ENCODE measurements at regions not wholly inside any gene's neighbourhood (a gene's known extent, or its start where the extent isn't known, plus 50 kb on each side); places are given as distances from the start of the nearest gene placed in this dataset.

- H3K4me3 ChIP-seq (ENCODE audit: low read length): no peak overlapping the region
- no peak overlapping the region for H3K27ac ChIP-seq (ENCODE audit: low read length)
- H3K27me3 ChIP-seq (ENCODE audit: insufficient read depth, low read length): no peaks in the 10 kb centered on the region
- peaks cover 19% of the 10 kb centered on the region; the same call in 1 of the 2 replicates for H3K4me1 ChIP-seq (ENCODE audit: insufficient read depth, low read length)
- H3K36me3 ChIP-seq (ENCODE audit: insufficient read depth, low read depth, low read length): no peaks in the 10 kb centered on the region
- no peak overlapping the region for H3K9ac ChIP-seq (ENCODE audit: low read depth, low read length)
- no peaks in the 10 kb centered on the region; the same call in 1 of the 2 replicates for H3K9me3 ChIP-seq (ENCODE audit: insufficient read depth, low read depth, low read length)
Observed at GRCh38 chr15:96252148-96252547, 78.4 kb upstream of the NR2F2 start.

- H3K36me3 ChIP-seq (ENCODE audit: insufficient read depth, low read depth, low read length): no peaks in the 10 kb centered on the region
- no peaks in the 10 kb centered on the region for H3K9me3 ChIP-seq (ENCODE audit: insufficient read depth, low read depth, low read length)
- no peak overlapping the region for H3K4me3 ChIP-seq (ENCODE audit: low read length)
- peaks cover 13% of the 10 kb centered on the region; the same call in 1 of the 2 replicates for H3K4me1 ChIP-seq (ENCODE audit: insufficient read depth, low read length)
- no peak overlapping the region for H3K27ac ChIP-seq (ENCODE audit: low read length)
- H3K9ac ChIP-seq (ENCODE audit: low read depth, low read length): no peak overlapping the region
- no peaks in the 10 kb centered on the region for H3K27me3 ChIP-seq (ENCODE audit: insufficient read depth, low read length)
Observed at GRCh38 chr15:96253006-96253747, 77.3 kb upstream of the NR2F2 start.

GRCh38 chr15:96254173-96254572 is 76.3 kb upstream of the NR2F2 start:
- H3K4me3 ChIP-seq (ENCODE audit: low read length): no peak overlapping the region
- no peaks in the 10 kb centered on the region for H3K36me3 ChIP-seq (ENCODE audit: insufficient read depth, low read depth, low read length)
- H3K4me1 ChIP-seq (ENCODE audit: insufficient read depth, low read length): peaks cover 11% of the 10 kb centered on the region; the same call in 1 of the 2 replicates
- H3K9me3 ChIP-seq (ENCODE audit: insufficient read depth, low read depth, low read length): no peaks in the 10 kb centered on the region
- H3K27ac ChIP-seq (ENCODE audit: low read length): no peak overlapping the region
- H3K9ac ChIP-seq (ENCODE audit: low read depth, low read length): no peak overlapping the region
- H3K27me3 ChIP-seq (ENCODE audit: insufficient read depth, low read length): no peaks in the 10 kb centered on the region

- H3K9ac ChIP-seq (ENCODE audit: low read depth, low read length): no peak overlapping the region
- H3K27ac ChIP-seq (ENCODE audit: low read length): no peak overlapping the region
- H3K36me3 ChIP-seq (ENCODE audit: insufficient read depth, low read depth, low read length): no peaks in the 10 kb centered on the region
- H3K27me3 ChIP-seq (ENCODE audit: insufficient read depth, low read length): no peaks in the 10 kb centered on the region
- H3K4me1 ChIP-seq (ENCODE audit: insufficient read depth, low read length): peaks cover 11% of the 10 kb centered on the region; the same call in 1 of the 2 replicates
- H3K9me3 ChIP-seq (ENCODE audit: insufficient read depth, low read depth, low read length): no peaks in the 10 kb centered on the region
- H3K4me3 ChIP-seq (ENCODE audit: low read length): no peak overlapping the region
Observed at GRCh38 chr15:96255599-96255998, 74.9 kb upstream of the NR2F2 start.

- Histone ChIP-seq H3K27ac (ENCODE audit: low read length) (no peak overlapping the region), H3K9ac (ENCODE audit: low read depth, low read length) (no peak overlapping the region), H3K36me3 (ENCODE audit: insufficient read depth, low read depth, low read length) (no peaks in the 10 kb centered on the region), H3K9me3 (ENCODE audit: insufficient read depth, low read depth, low read length) (no peaks in the 10 kb centered on the region), H3K4me1 (ENCODE audit: insufficient read depth, low read length) (peaks cover 8% of the 10 kb centered on the region; the same call in 1 of the 2 replicates), H3K27me3 (ENCODE audit: insufficient read depth, low read length) (no peaks in the 10 kb centered on the region), H3K4me3 (ENCODE audit: low read length) (no peak overlapping the region)
Observed at GRCh38 chr15:96261575-96262034, 68.9 kb upstream of the NR2F2 start.

- Histone ChIP-seq H3K4me1 (ENCODE audit: insufficient read depth, low read length) (peaks cover 8% of the 10 kb centered on the region; the same call in 1 of the 2 replicates), H3K9ac (ENCODE audit: low read depth, low read length) (no peak overlapping the region), H3K36me3 (ENCODE audit: insufficient read depth, low read depth, low read length) (no peaks in the 10 kb centered on the region), H3K9me3 (ENCODE audit: insufficient read depth, low read depth, low read length) (no peaks in the 10 kb centered on the region), H3K27ac (ENCODE audit: low read length) (no peak overlapping the region), H3K4me3 (ENCODE audit: low read length) (no peak overlapping the region), H3K27me3 (ENCODE audit: insufficient read depth, low read length) (no peaks in the 10 kb centered on the region)
Observed at GRCh38 chr15:96262097-96262496, 68.4 kb upstream of the NR2F2 start.

GRCh38 chr15:96262549-96263489 is 67.7 kb upstream of the NR2F2 start:
- Histone ChIP-seq H3K4me1 (ENCODE audit: insufficient read depth, low read length) (peaks cover 8% of the 10 kb centered on the region; the same call in 1 of the 2 replicates), H3K9me3 (ENCODE audit: insufficient read depth, low read depth, low read length) (no peaks in the 10 kb centered on the region), H3K4me3 (ENCODE audit: low read length) (no peak overlapping the region), H3K27ac (ENCODE audit: low read length) (no peak overlapping the region), H3K9ac (ENCODE audit: low read depth, low read length) (no peak overlapping the region), H3K27me3 (ENCODE audit: insufficient read depth, low read length) (no peaks in the 10 kb centered on the region), H3K36me3 (ENCODE audit: insufficient read depth, low read depth, low read length) (no peaks in the 10 kb centered on the region)

- Histone ChIP-seq H3K27ac (ENCODE audit: low read length) (no peak overlapping the region), H3K9me3 (ENCODE audit: insufficient read depth, low read depth, low read length) (no peaks in the 10 kb centered on the region), H3K4me3 (ENCODE audit: low read length) (no peak overlapping the region), H3K4me1 (ENCODE audit: insufficient read depth, low read length) (peaks cover 8% of the 10 kb centered on the region; the same call in 1 of the 2 replicates), H3K36me3 (ENCODE audit: insufficient read depth, low read depth, low read length) (no peaks in the 10 kb centered on the region), H3K27me3 (ENCODE audit: insufficient read depth, low read length) (no peaks in the 10 kb centered on the region), H3K9ac (ENCODE audit: low read depth, low read length) (no peak overlapping the region)
Observed at GRCh38 chr15:96264351-96264798, 66.1 kb upstream of the NR2F2 start.

GRCh38 chr15:96264801-96265515 is 65.5 kb upstream of the NR2F2 start:
- H3K4me3 ChIP-seq (ENCODE audit: low read length): no peak overlapping the region

GRCh38 chr15:96266456-96266855 is 64.0 kb upstream of the NR2F2 start:
- Histone ChIP-seq H3K4me1 (ENCODE audit: insufficient read depth, low read length) (peaks cover 5% of the 10 kb centered on the region; the same call in 1 of the 2 replicates), H3K9me3 (ENCODE audit: insufficient read depth, low read depth, low read length) (no peaks in the 10 kb centered on the region), H3K27ac (ENCODE audit: low read length) (no peak overlapping the region)

More at GRCh38 chr15:96264801-96265515, 65.5 kb upstream of the NR2F2 start:
- H3K9ac ChIP-seq (ENCODE audit: low read depth, low read length): no peak overlapping the region
- H3K27me3 ChIP-seq (ENCODE audit: insufficient read depth, low read length): no peaks in the 10 kb centered on the region
- no peaks in the 10 kb centered on the region for H3K9me3 ChIP-seq (ENCODE audit: insufficient read depth, low read depth, low read length)
- H3K4me1 ChIP-seq (ENCODE audit: insufficient read depth, low read length): peaks cover 8% of the 10 kb centered on the region; the same call in 1 of the 2 replicates
- no peak overlapping the region for H3K27ac ChIP-seq (ENCODE audit: low read length)
- H3K36me3 ChIP-seq (ENCODE audit: insufficient read depth, low read depth, low read length): no peaks in the 10 kb centered on the region

GRCh38 chr15:96267463-96267862 is 63.0 kb upstream of the NR2F2 start:
- Histone ChIP-seq H3K36me3 (ENCODE audit: insufficient read depth, low read depth, low read length) (no peaks in the 10 kb centered on the region), H3K9ac (ENCODE audit: low read depth, low read length) (no peak overlapping the region), H3K9me3 (ENCODE audit: insufficient read depth, low read depth, low read length) (no peaks in the 10 kb centered on the region), H3K4me1 (ENCODE audit: insufficient read depth, low read length) (no peaks in the 10 kb centered on the region), H3K27ac (ENCODE audit: low read length) (no peak overlapping the region), H3K27me3 (ENCODE audit: insufficient read depth, low read length) (no peaks in the 10 kb centered on the region), H3K4me3 (ENCODE audit: low read length) (no peak overlapping the region)

More at GRCh38 chr15:96266456-96266855, 64.0 kb upstream of the NR2F2 start:
- Histone ChIP-seq H3K4me3 (ENCODE audit: low read length) (no peak overlapping the region), H3K36me3 (ENCODE audit: insufficient read depth, low read depth, low read length) (no peaks in the 10 kb centered on the region), H3K27me3 (ENCODE audit: insufficient read depth, low read length) (no peaks in the 10 kb centered on the region), H3K9ac (ENCODE audit: low read depth, low read length) (no peak overlapping the region)

Data from iPS-20b (cell line).